Retinal pigment epithelial cell (primary cell): ENCODE measurements at regions not wholly inside any gene's neighbourhood (a gene's known extent, or its start where the extent isn't known, plus 50 kb on each side); places are given as distances from the start of the nearest gene placed in this dataset.

Experiments
- DNase-seq: peaks from one replicate; pipeline ENCODE4 v3.0.0-alpha.2; 2010; ENCODE audit warnings: low read depth
- H3K4me3 ChIP-seq: 2 replicates; pipeline ENCODE4 v1.5.1; 2011; ENCODE audit warnings: mild to moderate bottlenecking, low read length, control low read depth, moderate library complexity
- TF ChIP-seq, protein P1 (sequence below): conservative IDR thresholded peaks from 2 replicates; pipeline ENCODE4 v1.5.1; 2011; ENCODE audit warnings: low read depth, low read length, control low read depth, inconsistent platforms

DNA sequence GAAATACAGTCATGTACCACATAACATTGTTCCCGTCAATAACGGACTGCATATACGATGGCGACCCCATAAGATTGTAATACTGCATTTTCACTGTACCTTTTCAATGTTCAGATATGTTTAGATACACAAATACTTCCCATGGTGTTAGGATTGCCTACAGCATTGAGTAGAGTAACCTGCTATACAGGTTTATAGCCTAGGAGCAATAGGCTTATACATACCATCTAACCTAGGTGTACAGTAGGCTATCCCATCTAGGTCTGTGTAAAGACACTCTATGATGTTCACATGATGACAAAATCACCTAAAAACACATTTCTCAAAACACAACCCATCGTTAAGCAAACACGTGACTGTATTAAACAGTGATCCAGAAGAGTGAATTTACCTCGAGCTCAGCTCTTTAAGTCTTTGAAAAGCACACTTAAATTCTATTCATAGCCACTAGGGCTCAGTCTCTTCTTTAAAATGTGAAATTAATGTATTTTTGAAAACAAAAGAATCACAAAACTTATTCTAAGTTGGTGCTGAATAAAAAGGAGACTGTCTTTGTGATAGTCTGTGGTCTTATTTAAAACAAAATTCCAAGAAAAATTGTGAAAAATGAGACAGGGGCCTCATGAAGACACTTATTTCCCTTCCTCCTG lies 239.1 kb upstream of the ARID2 start:
- DNase-seq: no peak
- H3K4me3 ChIP-seq: no peak overlapping the region
- TF ChIP-seq, protein P1, sequence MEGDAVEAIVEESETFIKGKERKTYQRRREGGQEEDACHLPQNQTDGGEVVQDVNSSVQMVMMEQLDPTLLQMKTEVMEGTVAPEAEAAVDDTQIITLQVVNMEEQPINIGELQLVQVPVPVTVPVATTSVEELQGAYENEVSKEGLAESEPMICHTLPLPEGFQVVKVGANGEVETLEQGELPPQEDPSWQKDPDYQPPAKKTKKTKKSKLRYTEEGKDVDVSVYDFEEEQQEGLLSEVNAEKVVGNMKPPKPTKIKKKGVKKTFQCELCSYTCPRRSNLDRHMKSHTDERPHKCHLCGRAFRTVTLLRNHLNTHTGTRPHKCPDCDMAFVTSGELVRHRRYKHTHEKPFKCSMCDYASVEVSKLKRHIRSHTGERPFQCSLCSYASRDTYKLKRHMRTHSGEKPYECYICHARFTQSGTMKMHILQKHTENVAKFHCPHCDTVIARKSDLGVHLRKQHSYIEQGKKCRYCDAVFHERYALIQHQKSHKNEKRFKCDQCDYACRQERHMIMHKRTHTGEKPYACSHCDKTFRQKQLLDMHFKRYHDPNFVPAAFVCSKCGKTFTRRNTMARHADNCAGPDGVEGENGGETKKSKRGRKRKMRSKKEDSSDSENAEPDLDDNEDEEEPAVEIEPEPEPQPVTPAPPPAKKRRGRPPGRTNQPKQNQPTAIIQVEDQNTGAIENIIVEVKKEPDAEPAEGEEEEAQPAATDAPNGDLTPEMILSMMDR: peak; percentile 10

DNA sequence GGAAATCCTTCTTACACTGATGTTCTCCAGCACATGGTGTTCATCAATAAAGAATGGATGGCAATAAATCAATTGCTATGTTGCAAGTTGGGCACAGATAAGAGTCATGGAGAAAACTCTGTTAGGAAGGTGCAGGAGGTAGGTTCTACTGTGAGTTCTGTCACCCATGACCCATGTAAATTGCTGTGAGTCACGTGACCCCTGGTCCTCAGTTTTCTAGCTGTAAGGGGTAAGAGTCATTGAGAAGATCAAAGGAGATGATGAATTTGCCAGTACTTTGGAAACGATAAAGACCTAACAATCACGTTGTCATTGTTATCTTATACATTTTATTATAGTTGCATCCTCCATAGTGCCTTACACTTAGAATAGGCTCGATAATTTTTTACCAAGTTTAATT lies 235.2 kb upstream of the ARID2 start:
- DNase-seq: no peak
- no peak overlapping the region for H3K4me3 ChIP-seq
- TF ChIP-seq, protein P1: no peak

DNA sequence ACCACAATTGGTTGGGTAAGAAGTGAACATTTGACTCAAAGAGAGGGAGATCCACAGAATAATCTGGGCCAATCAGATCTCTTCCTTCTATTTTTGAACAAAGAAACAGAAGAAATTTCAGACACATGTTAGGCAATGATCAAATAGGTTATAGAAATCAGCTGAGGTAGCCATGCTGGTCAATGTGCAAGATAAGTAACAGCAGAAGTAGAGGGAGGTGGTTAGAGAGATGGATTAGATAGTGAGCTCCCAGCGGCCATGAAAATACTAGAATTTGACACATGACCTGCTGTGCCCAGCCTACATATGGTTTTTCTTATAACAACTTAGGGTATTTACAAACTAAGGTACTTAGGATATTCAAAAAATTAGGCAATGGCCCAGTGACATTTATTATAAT lies 230.9 kb upstream of the ARID2 start:
- DNase-seq: no peak
- H3K4me3 ChIP-seq: no peak overlapping the region
- TF ChIP-seq, protein P1: no peak

DNA sequence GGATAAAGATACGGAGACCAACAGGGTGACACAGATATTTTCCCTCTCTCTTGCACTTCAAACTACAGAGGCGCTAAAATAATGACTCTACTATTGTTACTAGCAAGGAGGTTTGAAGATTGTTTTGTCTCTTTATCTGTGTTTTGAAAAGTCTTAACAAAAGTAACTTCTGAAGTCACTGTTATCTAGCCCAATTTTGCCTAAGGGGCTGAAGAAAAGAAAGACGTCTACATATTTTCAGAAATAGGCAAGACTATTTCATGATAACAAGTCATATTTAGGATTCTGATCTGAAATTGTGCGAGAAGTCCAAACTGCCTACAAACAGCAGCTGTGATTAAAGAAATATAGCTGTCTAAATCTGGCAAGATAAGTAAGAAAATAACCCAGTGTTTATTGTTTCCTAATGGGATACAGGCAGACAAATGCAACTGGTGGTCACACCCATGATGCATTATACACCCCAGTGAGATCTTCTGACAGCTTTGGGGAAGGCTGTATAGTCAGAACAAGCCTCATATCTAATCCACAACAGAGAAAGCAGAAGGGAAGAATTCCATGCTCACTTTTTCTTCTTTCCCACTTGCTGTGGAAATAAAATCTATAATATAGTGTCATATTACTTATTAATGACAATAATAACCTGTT lies 226.9 kb upstream of the ARID2 start:
- no peak for DNase-seq
- TF ChIP-seq, protein P1: no peak
- no peak overlapping the region for H3K4me3 ChIP-seq

DNA sequence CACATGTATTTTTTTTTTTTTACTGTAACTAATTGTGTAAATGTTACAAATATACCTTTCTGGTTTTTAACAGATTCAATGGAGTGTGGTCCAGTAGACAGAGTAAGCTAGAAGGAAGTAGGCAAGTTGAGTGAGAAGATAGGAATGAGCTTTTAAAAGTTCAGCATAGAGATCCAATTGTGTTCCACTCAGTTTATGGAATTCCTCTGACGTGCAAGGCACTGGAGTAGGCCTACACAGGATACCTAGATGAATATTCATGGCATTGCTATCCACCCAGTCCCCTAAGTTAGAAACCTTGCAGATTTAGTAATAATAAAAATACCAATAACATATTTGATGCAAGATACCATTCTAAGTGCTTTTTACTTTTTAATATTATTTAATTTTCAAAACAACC lies 225.6 kb upstream of the ARID2 start:
- no peak overlapping the region for H3K4me3 ChIP-seq
- TF ChIP-seq, protein P1: no peak
- no peak for DNase-seq

DNA sequence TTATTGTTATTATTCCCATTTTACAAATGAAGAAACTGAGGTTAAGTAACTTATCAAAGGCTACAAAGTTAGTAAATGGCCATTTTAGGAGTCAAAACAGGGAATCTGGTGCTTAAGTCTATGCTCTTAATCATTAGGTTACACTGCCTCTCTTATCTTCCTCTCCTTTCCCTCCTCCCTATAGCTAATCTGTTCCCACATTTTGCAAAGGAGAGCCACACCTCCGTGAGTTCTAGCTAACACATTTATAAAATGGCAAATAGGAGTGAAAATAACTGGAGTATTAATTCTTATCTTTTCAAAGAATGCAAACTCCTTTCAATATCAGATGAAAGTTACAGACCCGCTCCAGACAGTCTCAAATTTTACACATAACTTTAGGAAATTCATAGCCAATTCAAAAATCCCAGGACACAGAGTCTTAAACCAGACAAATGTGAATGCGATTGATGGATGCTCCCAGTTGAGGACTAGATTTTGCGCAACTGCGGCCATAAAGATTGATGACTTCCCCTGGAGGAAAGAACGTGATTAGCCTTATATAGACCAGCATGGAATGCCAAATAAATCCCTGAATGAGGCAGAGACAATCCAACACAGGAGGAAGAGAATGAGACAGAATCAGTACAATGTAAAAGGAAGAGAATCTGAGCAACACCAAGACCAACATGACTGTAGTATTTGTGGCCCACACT lies 225.0 kb upstream of the ARID2 start:
- DNase-seq: no peak
- no peak overlapping the region for H3K4me3 ChIP-seq
- TF ChIP-seq, protein P1: no peak
